Vagina (tissue), 2 donors: ENCODE measurements at regions not wholly inside any gene's neighbourhood (a gene's known extent, or its start where the extent isn't known, plus 50 kb on each side); places are given as distances from the start of the nearest gene placed in this dataset.

Experiments used
- DNase-seq, 2 donors: peaks; one replicate each; pipeline ENCODE4 v3.0.0-alpha.2; 2017; ENCODE audit errors: extremely low spot score in 2 of 2
- H3K27ac ChIP-seq: fragments of 200-600 bp; sonication (generic); one replicate; pipeline ENCODE4 v1.5.1; 2019
- H3K27me3 ChIP-seq: fragments of 200-600 bp; sonication (generic); one replicate; pipeline ENCODE4 v1.5.1; 2019
- H3K36me3 ChIP-seq, 2 donors: fragments of 200-600 bp; sonication (generic); one replicate each; pipeline ENCODE4 v1.5.1; 2017 to 2019
- H3K4me1 ChIP-seq: fragments of 200-600 bp; sonication (generic); one replicate; pipeline ENCODE4 v1.5.1; 2019
- H3K4me3 ChIP-seq, 2 donors: fragments of 200-600 bp; sonication (generic); 1 replicate in 1 of 2; 2 replicates in 1 of 2; pipeline ENCODE4 v1.5.1; 2016 to 2019
- H3K9me3 ChIP-seq: fragments of 200-600 bp; sonication (generic); one replicate; pipeline ENCODE4 v1.5.1; 2019
- CTCF ChIP-seq, 3 experiments: fragments of 450-650 bp in 2 of 3; fragments of 200-600 bp in 1 of 3; sonication (generic) in 1 of 3; IDR thresholded peaks; one replicate each; pipeline ENCODE4 v1.5.1; 2017 to 2019; ENCODE audit warnings: antibody characterized with exemption in 3 of 3, mild to moderate bottlenecking in 2 of 3, moderate library complexity in 2 of 3
- POLR2A ChIP-seq, 2 donors: fragments of 450-650 bp; IDR thresholded peaks; one replicate each; pipeline ENCODE4 v1.6.1; 2017; ENCODE audit warnings: antibody characterized with exemption in 2 of 2, mild to moderate bottlenecking in 2 of 2, moderate library complexity in 2 of 2
- POLR2AphosphoS5 ChIP-seq, 2 donors: sonication (generic); formaldehyde crosslinking; IDR thresholded peaks; one replicate each; pipeline ENCODE4 v1.9.0; 2017; ENCODE audit warnings: antibody characterized with exemption in 2 of 2, mild to moderate bottlenecking in 2 of 2, low read depth in 1 of 2; ENCODE audit not compliant: insufficient read depth in 1 of 2
- intact Hi-C: fragments of 100-400 bp; cut with DNase I; formaldehyde crosslinking; loops from one replicate; pipeline ENCODE4 v1.15.1; 2023

GRCh38 chr18:56516789-56517188 lies 121.6 kb downstream of the TXNL1 start:
- Histone ChIP-seq H3K9me3 (no peaks in the 10 kb centered on the region), H3K27ac (no peak overlapping the region), H3K27me3 (no peaks in the 10 kb centered on the region), H3K4me3 (no peak overlapping the region), H3K4me1 (no peaks in the 10 kb centered on the region), H3K36me3 (no peaks in the 10 kb centered on the region)
- TF ChIP-seq POLR2AphosphoS5 (IDR thresholded peaks at IDR 0.05; ENCODE audit: insufficient read depth in 1 of 2, low read depth in 1 of 2) = no peak
- TF ChIP-seq CTCF (IDR thresholded peaks at IDR 0.05) = no peak
- no peak for TF ChIP-seq POLR2A (IDR thresholded peaks at IDR 0.05)
- no peak for DNase-seq
- intact Hi-C loops = no loop called here

- Histone ChIP-seq H3K36me3 (no peaks in the 10 kb centered on the region), H3K27me3 (no peaks in the 10 kb centered on the region), H3K4me3 (no peak overlapping the region), H3K4me1 (no peaks in the 10 kb centered on the region), H3K9me3 (no peaks in the 10 kb centered on the region), H3K27ac (no peak overlapping the region)
- DNase-seq = no peak
- intact Hi-C loops = no loop called here
- no peak for TF ChIP-seq POLR2AphosphoS5 (IDR thresholded peaks at IDR 0.05; ENCODE audit: insufficient read depth in 1 of 2, low read depth in 1 of 2)
- TF ChIP-seq POLR2A (IDR thresholded peaks at IDR 0.05) = no peak
- TF ChIP-seq CTCF (IDR thresholded peaks at IDR 0.05) = no peak
Observed at GRCh38 chr18:56515522-56515921, 122.9 kb downstream of the TXNL1 start.

DNA sequence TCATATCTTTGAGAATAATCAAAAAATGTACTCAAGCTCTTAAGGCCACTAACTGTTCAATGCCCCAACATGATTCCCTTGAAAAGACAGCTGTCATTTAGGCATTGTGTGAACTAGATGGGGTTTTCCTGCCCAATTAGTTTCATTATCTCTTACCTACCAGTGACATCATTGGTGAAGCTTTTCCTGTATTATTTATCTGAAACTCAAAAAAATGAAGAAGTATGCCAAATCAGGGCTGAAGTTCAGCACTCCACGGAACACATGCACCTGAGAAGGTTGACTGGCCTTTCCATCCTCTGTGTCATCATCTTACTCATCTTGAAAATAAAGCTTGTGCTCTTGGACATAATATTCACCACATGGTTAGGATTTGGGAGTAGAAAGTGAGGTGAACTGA lies 126.4 kb downstream of the TXNL1 start:
- Histone ChIP-seq H3K36me3 (no peaks in the 10 kb centered on the region), H3K9me3 (no peaks in the 10 kb centered on the region), H3K27me3 (no peaks in the 10 kb centered on the region), H3K27ac (no peak overlapping the region), H3K4me3 (no peak overlapping the region), H3K4me1 (no peaks in the 10 kb centered on the region)
- TF ChIP-seq POLR2A (IDR thresholded peaks at IDR 0.05) (no peak), CTCF (IDR thresholded peaks at IDR 0.05) (no peak), POLR2AphosphoS5 (IDR thresholded peaks at IDR 0.05; ENCODE audit: insufficient read depth in 1 of 2, low read depth in 1 of 2) (no peak)
- intact Hi-C loops = no loop called here
- DNase-seq = no peak

- Histone ChIP-seq H3K9me3 (no peaks in the 10 kb centered on the region), H3K27me3 (no peaks in the 10 kb centered on the region), H3K4me1 (no peaks in the 10 kb centered on the region), H3K27ac (no peak overlapping the region), H3K4me3 (no peak overlapping the region), H3K36me3 (no peaks in the 10 kb centered on the region)
- no peak for DNase-seq
- TF ChIP-seq CTCF (IDR thresholded peaks at IDR 0.05) = no peak
- no peak for TF ChIP-seq POLR2AphosphoS5 (IDR thresholded peaks at IDR 0.05; ENCODE audit: insufficient read depth in 1 of 2, low read depth in 1 of 2)
- intact Hi-C loops = no loop called here
Observed at GRCh38 chr18:56510108-56510507, 128.3 kb downstream of the TXNL1 start.

GRCh38 chr18:56509656-56510055 lies 128.7 kb downstream of the TXNL1 start:
- Histone ChIP-seq H3K9me3 (no peaks in the 10 kb centered on the region), H3K27ac (no peak overlapping the region), H3K4me3 (no peak overlapping the region), H3K36me3 (no peaks in the 10 kb centered on the region), H3K27me3 (no peaks in the 10 kb centered on the region), H3K4me1 (no peaks in the 10 kb centered on the region)
- no peak for DNase-seq
- TF ChIP-seq POLR2AphosphoS5 (IDR thresholded peaks at IDR 0.05; ENCODE audit: insufficient read depth in 1 of 2, low read depth in 1 of 2) (no peak), CTCF (IDR thresholded peaks at IDR 0.05) (no peak), POLR2A (IDR thresholded peaks at IDR 0.05) (no peak)
- intact Hi-C loops = no loop called here
